H9 (cell line): ENCODE measurements at regions not wholly inside any gene's neighbourhood (a gene's known extent, or its start where the extent isn't known, plus 50 kb on each side); places are given as distances from the start of the nearest gene placed in this dataset.

Experiments
- DNase-seq: peaks from one replicate; pipeline ENCODE4 v3.0.0-alpha.2; 2017
- H2AFZ ChIP-seq: one replicate; pipeline ENCODE4 v1.6.1; 2013; ENCODE audit warnings: mild to moderate bottlenecking, low read length, control low read depth, moderate library complexity
- H2AK5ac ChIP-seq: 2 replicates; pipeline ENCODE4 v1.6.1; 2013; ENCODE audit warnings: low read length, control low read depth, mixed read lengths; ENCODE audit not compliant: insufficient read length
- H2BK120ac ChIP-seq: one replicate; pipeline ENCODE4 v1.6.1; 2013; ENCODE audit warnings: low read depth, mild to moderate bottlenecking, low read length, control low read depth, inconsistent platforms; ENCODE audit not compliant: poor library complexity, severe bottlenecking
- H2BK12ac ChIP-seq: 2 replicates; pipeline ENCODE4 v1.6.1; 2013; ENCODE audit warnings: low read length, control low read depth, mixed read lengths, low read depth; ENCODE audit not compliant: insufficient read length
- H2BK15ac ChIP-seq: 2 replicates; pipeline ENCODE4 v1.6.1; 2013; ENCODE audit warnings: low read depth, low read length, control low read depth
- H2BK20ac ChIP-seq: one replicate; pipeline ENCODE4 v1.6.1; 2013; ENCODE audit warnings: low read depth, mild to moderate bottlenecking, low read length, control low read depth, inconsistent platforms; ENCODE audit not compliant: poor library complexity, severe bottlenecking
- H2BK5ac ChIP-seq: 2 replicates; pipeline ENCODE4 v1.6.1; 2013; ENCODE audit warnings: low read length, control low read depth, mixed read lengths; ENCODE audit not compliant: insufficient read length
- H3K14ac ChIP-seq: 2 replicates; pipeline ENCODE4 v1.6.1; 2013; ENCODE audit warnings: low read length, control low read depth; ENCODE audit not compliant: insufficient read depth
- H3K18ac ChIP-seq: 2 replicates; pipeline ENCODE4 v1.6.1; 2013; ENCODE audit warnings: low read depth, mild to moderate bottlenecking, mixed read lengths, low read length, control low read depth; ENCODE audit not compliant: insufficient read length
- H3K23ac ChIP-seq: 2 replicates; pipeline ENCODE4 v1.6.1; 2013; ENCODE audit warnings: low read length, control low read depth, mixed read lengths, low read depth; ENCODE audit not compliant: insufficient read length
- H3K23me2 ChIP-seq: 2 replicates; pipeline ENCODE4 v1.6.1; 2013; ENCODE audit warnings: low read depth, mild to moderate bottlenecking, mixed read lengths, low read length, control low read depth; ENCODE audit not compliant: insufficient read length, poor library complexity, severe bottlenecking
- H3K27ac ChIP-seq: 2 replicates; pipeline ENCODE4 v1.5.1; 2013; ENCODE audit warnings: low read length, control low read depth, mixed read lengths, low read depth; ENCODE audit not compliant: insufficient read length
- H3K27me3 ChIP-seq: 2 replicates; pipeline ENCODE4 v1.6.1; 2013; ENCODE audit warnings: low read length, control low read depth, inconsistent platforms; ENCODE audit not compliant: insufficient read depth
- H3K4ac ChIP-seq: 2 replicates; pipeline ENCODE4 v1.6.1; 2013; ENCODE audit warnings: low read depth, mild to moderate bottlenecking, control low read depth, inconsistent platforms, low read length, moderate library complexity
- H3K4me1 ChIP-seq: 2 replicates; pipeline ENCODE4 v1.6.1; 2013; ENCODE audit warnings: low read length, control low read depth, inconsistent platforms; ENCODE audit not compliant: insufficient read depth
- H3K4me2 ChIP-seq: 2 replicates; pipeline ENCODE4 v1.6.1; 2013; ENCODE audit warnings: low read length, control low read depth, mixed read lengths; ENCODE audit not compliant: insufficient read length, insufficient read depth
- H3K56ac ChIP-seq: 2 replicates; pipeline ENCODE4 v1.6.1; 2013; ENCODE audit warnings: low read depth, mild to moderate bottlenecking, mixed read lengths, low read length, control low read depth; ENCODE audit not compliant: insufficient read length
- H3K79me1 ChIP-seq: 2 replicates; pipeline ENCODE4 v1.6.1; 2013; ENCODE audit warnings: low read depth, mild to moderate bottlenecking, moderate library complexity, low read length, control low read depth, inconsistent platforms; ENCODE audit not compliant: insufficient read depth, poor library complexity, severe bottlenecking
- H3K79me2 ChIP-seq: 2 replicates; pipeline ENCODE4 v1.6.1; 2013; ENCODE audit warnings: low read length, control low read depth, inconsistent platforms; ENCODE audit not compliant: insufficient read depth
- H3K9ac ChIP-seq: 2 replicates; pipeline ENCODE4 v1.6.1; 2013; ENCODE audit warnings: low read length, control low read depth, mixed read lengths; ENCODE audit not compliant: insufficient read length; ENCODE audit errors: extremely low read depth
- H3K9me3 ChIP-seq: one replicate; pipeline ENCODE4 v1.6.1; 2013; ENCODE audit warnings: low read depth, low read length, inconsistent platforms; ENCODE audit not compliant: control insufficient read depth
- H3T11ph ChIP-seq: one replicate; pipeline ENCODE4 v1.6.1; 2013; ENCODE audit warnings: mild to moderate bottlenecking, low read length, control low read depth, inconsistent platforms
- H4K20me1 ChIP-seq: one replicate; pipeline ENCODE4 v1.6.1; 2013; ENCODE audit not compliant: control insufficient read depth, insufficient read length, insufficient read depth
- H4K5ac ChIP-seq: 2 replicates; pipeline ENCODE4 v1.6.1; 2013; ENCODE audit warnings: low read depth, mild to moderate bottlenecking, mixed read lengths, low read length, control low read depth; ENCODE audit not compliant: insufficient read length
- H4K8ac ChIP-seq: replicated peaks from 2 replicates; pipeline ENCODE4 v1.6.1; 2013; ENCODE audit warnings: low read length, control low read depth, mixed read lengths, low read depth; ENCODE audit not compliant: insufficient read length
- H4K91ac ChIP-seq: 2 replicates; pipeline ENCODE4 v1.6.1; 2013; ENCODE audit warnings: low read depth, mild to moderate bottlenecking, moderate library complexity, mixed read lengths, low read length, control low read depth; ENCODE audit not compliant: insufficient read length
- H3K27ac Mint-ChIP-seq, 3 experiments: 2 replicates in 2 of 3; 3 replicates in 1 of 3; pipeline ENCODE4 v1.8.0; 2020 to 2021; ENCODE audit warnings: mixed read lengths in 3 of 3, mild to moderate bottlenecking in 1 of 3, moderate library complexity in 1 of 3
- H3K27me3 Mint-ChIP-seq: 2 replicates; pipeline ENCODE4 v1.8.0; 2021; ENCODE audit warnings: low read depth, mild to moderate bottlenecking, moderate library complexity, mixed read lengths
- H3K36me3 Mint-ChIP-seq, 3 experiments: 2 replicates in 2 of 3; 3 replicates in 1 of 3; pipeline ENCODE4 v1.8.0; 2020 to 2021; ENCODE audit warnings: low read depth in 3 of 3, mixed read lengths in 3 of 3; ENCODE audit not compliant: insufficient read depth in 1 of 3
- H3K4me1 Mint-ChIP-seq, 2 experiments: 2 replicates each; pipeline ENCODE4 v1.8.0; 2020; ENCODE audit warnings: mixed read lengths in 2 of 2
- H3K4me3 Mint-ChIP-seq, 2 experiments: 2 replicates in 1 of 2; 3 replicates in 1 of 2; pipeline ENCODE4 v1.8.0; 2020 to 2021; ENCODE audit warnings: mild to moderate bottlenecking in 2 of 2, mixed read lengths in 2 of 2, moderate library complexity in 1 of 2
- H3K9me3 Mint-ChIP-seq, 2 experiments: 2 replicates in 1 of 2; 3 replicates in 1 of 2; pipeline ENCODE4 v1.8.0; 2020; ENCODE audit warnings: mild to moderate bottlenecking in 2 of 2, mixed read lengths in 2 of 2, moderate library complexity in 1 of 2
- CTCF ChIP-seq: fragments of 200-600 bp; sonication (generic); conservative IDR thresholded peaks from 3 replicates; pipeline ENCODE4 v1.8.0; 2021; ENCODE audit warnings: antibody characterized with exemption, mild to moderate bottlenecking
- WGBS: extraction: QIAGEN DNeasy Blood & Tissue Kit; methylation state at CpG from one replicate; pipeline ENCODE4 v1.1.7; 2013; ENCODE audit warnings: missing lambda C conversion rate, low lambda C conversion rate, mixed read lengths; ENCODE audit not compliant: insufficient read length; ENCODE audit errors: extremely low coverage; 5-methylcytosine and 5-hydroxymethylcytosine counted together

- H3K36me3 Mint-ChIP-seq, result no peaks in the 10 kb centered on the region
- H4K8ac ChIP-seq, result no peak overlapping the region
- no peaks in the 10 kb centered on the region for H3K79me2 ChIP-seq
- no peak overlapping the region for H3K23ac ChIP-seq
- H3K9me3 ChIP-seq, result no peaks in the 10 kb centered on the region
- no peaks in the 10 kb centered on the region for H4K20me1 ChIP-seq
- no peak overlapping the region for H2AFZ ChIP-seq
- H3K79me1 ChIP-seq, result no peaks in the 10 kb centered on the region
- no peaks in the 10 kb centered on the region for H3K4me1 ChIP-seq
- no peaks in the 10 kb centered on the region for H3K27me3 ChIP-seq
- no peak overlapping the region for H3K4me2 ChIP-seq
- no peak overlapping the region for H3K27ac Mint-ChIP-seq
- H2BK15ac ChIP-seq, result no peak overlapping the region
- no peaks in the 10 kb centered on the region; a peak in 1 of 5 replicates for H3K9me3 Mint-ChIP-seq
- no CpG with 5 or more reads among the region's 2 CpGs for WGBS
- no peak overlapping the region for H3K18ac ChIP-seq
- H2BK120ac ChIP-seq, result no peak overlapping the region
- H3K14ac ChIP-seq, result no peak overlapping the region
- no peak overlapping the region for H3K4me3 Mint-ChIP-seq
- TF ChIP-seq CTCF, result no peak
- no peak overlapping the region for H2BK5ac ChIP-seq
- no peak overlapping the region for H3T11ph ChIP-seq
- no peaks in the 10 kb centered on the region for H3K23me2 ChIP-seq
- H3K56ac ChIP-seq, result no peak overlapping the region
- no peak overlapping the region for H2BK12ac ChIP-seq
- H3K27ac ChIP-seq, result no peak overlapping the region
- H3K9ac ChIP-seq, result no peak overlapping the region
- H3K27me3 Mint-ChIP-seq, result no peaks in the 10 kb centered on the region
- no peak overlapping the region for H2AK5ac ChIP-seq
- H3K4me1 Mint-ChIP-seq, result no peaks in the 10 kb centered on the region
- H4K5ac ChIP-seq, result no peak overlapping the region
- DNase-seq, result no peak
- H4K91ac ChIP-seq, result no peak overlapping the region
- no peak overlapping the region for H2BK20ac ChIP-seq
- no peak overlapping the region for H3K4ac ChIP-seq
Measured at GRCh38 chr20:7347409-7347808, 579.9 kb downstream of the BMP2 start.
